B cell (primary cell): ENCODE measurements at regions not wholly inside any gene's neighbourhood (a gene's known extent, or its start where the extent isn't known, plus 50 kb on each side); places are given as distances from the start of the nearest gene placed in this dataset.

Source experiments
- ATAC-seq: fragments of 200-7000 bp; cut with Tn5 transposase; one replicate; pipeline ENCODE4 v1.10.0; 2021; ENCODE audit warnings: low read depth, mild to moderate bottlenecking, moderate number of reproducible peaks, moderate library complexity
- CTCF ChIA-PET: fragments of 350-600 bp; sonication (Branson Sonifier 250); formaldehyde crosslinking; loops from one replicate; lab custom pipeline; 2021; ENCODE audit warnings: antibody characterized with exemption, inconsistent platforms; lab: Charles Lee
- POLR2A ChIA-PET: fragments of 350-600 bp; sonication (Branson Sonifier 250); formaldehyde crosslinking; loops from one replicate; lab custom pipeline; 2021; ENCODE audit warnings: antibody characterized with exemption; lab: Charles Lee
- DNase-seq: peaks from one replicate; pipeline ENCODE4 v3.0.0; 2013
- H2AFZ ChIP-seq: 2 replicates; pipeline ENCODE4 v1.6.1; 2012; ENCODE audit warnings: mild to moderate bottlenecking, low read depth, low read length; ENCODE audit not compliant: insufficient read depth, poor library complexity, severe bottlenecking
- H3K27ac ChIP-seq, 2 donors: 1 replicate in 1 of 2; 2 replicates in 1 of 2; pipeline ENCODE4 v1.5.1; 2012 to 2013; ENCODE audit warnings: low read length in 2 of 2, mild to moderate bottlenecking in 2 of 2, moderate library complexity in 1 of 2
- H3K27me3 ChIP-seq, 4 experiments: fragments of 200-600 bp in 1 of 4; sonication (generic) in 1 of 4; replicated peaks in 1 of 4; 1 replicate in 2 of 4; 2 replicates in 2 of 4; pipeline versions ENCODE4 v1.6.1 to v1.7.0; 2013 to 2016; ENCODE audit warnings: low read length in 3 of 4, mild to moderate bottlenecking in 2 of 4, mixed read lengths in 1 of 4, moderate library complexity in 1 of 4; ENCODE audit not compliant: insufficient read depth in 4 of 4, control insufficient read depth in 3 of 4; ENCODE audit errors: control extremely low read depth in 1 of 4
- H3K36me3 ChIP-seq, 2 experiments: replicated peaks in 1 of 2; 1 replicate in 1 of 2; 2 replicates in 1 of 2; pipeline versions ENCODE4 v1.6.1 to v1.7.1; 2013; ENCODE audit warnings: low read length in 1 of 2; ENCODE audit not compliant: insufficient read depth in 2 of 2, control insufficient read depth in 1 of 2; ENCODE audit errors: control extremely low read depth in 1 of 2, extremely low read depth in 1 of 2
- H3K4me1 ChIP-seq, 2 donors: fragments of 200-600 bp in 1 of 2; sonication (generic) in 1 of 2; 1 replicate in 1 of 2; 2 replicates in 1 of 2; pipeline versions ENCODE4 v1.5.1 to v1.6.1; 2013 to 2017; ENCODE audit warnings: low read length in 2 of 2; ENCODE audit not compliant: control insufficient read depth in 2 of 2, insufficient read depth in 2 of 2
- H3K4me2 ChIP-seq: replicated peaks from 2 replicates; pipeline ENCODE3; 2012; ENCODE audit warnings: mild to moderate bottlenecking, low read depth, low read length; ENCODE audit not compliant: poor library complexity, severe bottlenecking
- H3K4me3 ChIP-seq, 5 experiments: fragments of 200-600 bp in 1 of 5; sonication (generic) in 1 of 5; 1 replicate in 3 of 5; 2 replicates in 2 of 5; pipeline versions ENCODE4 v1.5.1 to v1.7.0; 2011 to 2016; ENCODE audit warnings: low read length in 4 of 5, mild to moderate bottlenecking in 4 of 5, low read depth in 2 of 5, control low read depth in 1 of 5, moderate library complexity in 1 of 5; ENCODE audit not compliant: insufficient read depth in 1 of 5; ENCODE audit errors: control extremely low read depth in 1 of 5, extremely low read depth in 1 of 5
- H3K79me2 ChIP-seq: fragments of 200-600 bp; sonication (generic); one replicate; pipeline ENCODE4 v1.6.0; 2016; ENCODE audit warnings: low read length; ENCODE audit not compliant: control insufficient read depth, insufficient read depth
- H3K9ac ChIP-seq: fragments of 200-600 bp; sonication (generic); 2 replicates; pipeline ENCODE4 v1.6.1; 2017; ENCODE audit warnings: mild to moderate bottlenecking, low read length, moderate library complexity
- H3K9me3 ChIP-seq, 3 donors: one replicate each; pipeline versions ENCODE4 v1.6.1 to v1.7.1; 2013; ENCODE audit warnings: low read length in 2 of 3; ENCODE audit not compliant: control insufficient read depth in 2 of 3, insufficient read depth in 1 of 3; ENCODE audit errors: control extremely low read depth in 1 of 3
- H4K20me1 ChIP-seq: 2 replicates; pipeline ENCODE4 v1.6.0; 2012; ENCODE audit warnings: mild to moderate bottlenecking, low read length; ENCODE audit not compliant: insufficient read depth, control insufficient read depth, poor library complexity, severe bottlenecking
- H3K27ac Mint-ChIP-seq: one replicate; pipeline ENCODE4 v1.8.0; 2021; ENCODE audit warnings: mixed read lengths
- H3K27me3 Mint-ChIP-seq: one replicate; pipeline ENCODE4 v1.8.0; 2021; ENCODE audit warnings: mixed read lengths
- H3K4me1 Mint-ChIP-seq: one replicate; pipeline ENCODE4 v1.8.0; 2021; ENCODE audit warnings: mixed read lengths
- H3K4me3 Mint-ChIP-seq: one replicate; pipeline ENCODE4 v1.8.0; 2021; ENCODE audit warnings: mixed read lengths
- H3K9me3 Mint-ChIP-seq: one replicate; pipeline ENCODE4 v1.8.0; 2022; ENCODE audit warnings: mixed read lengths; ENCODE audit not compliant: insufficient read depth
- EZH2 ChIP-seq: IDR thresholded peaks from 2 replicates; pipeline ENCODE4 v1.6.1; 2012; ENCODE audit warnings: borderline replicate concordance, low read depth, mild to moderate bottlenecking, moderate library complexity, low read length; ENCODE audit not compliant: insufficient read depth, poor library complexity, severe bottlenecking
- WGBS: methylation state at CpG from one replicate; pipeline ENCODE4 v1.1.5; 2013; ENCODE audit warnings: missing lambda C conversion rate; ENCODE audit not compliant: insufficient coverage; 5-methylcytosine and 5-hydroxymethylcytosine counted together
- intact Hi-C: fragments of 100-400 bp; cut with micrococcal nuclease; formaldehyde crosslinking; loops from one replicate; pipeline ENCODE4 v1.10.0; 2022
- TF ChIP-seq, protein P1 (sequence below): fragments of 200-600 bp; IDR thresholded peaks from one replicate; pipeline ENCODE4 v1.8.0; 2022; ENCODE audit warnings: antibody characterized with exemption, mild to moderate bottlenecking

DNA sequence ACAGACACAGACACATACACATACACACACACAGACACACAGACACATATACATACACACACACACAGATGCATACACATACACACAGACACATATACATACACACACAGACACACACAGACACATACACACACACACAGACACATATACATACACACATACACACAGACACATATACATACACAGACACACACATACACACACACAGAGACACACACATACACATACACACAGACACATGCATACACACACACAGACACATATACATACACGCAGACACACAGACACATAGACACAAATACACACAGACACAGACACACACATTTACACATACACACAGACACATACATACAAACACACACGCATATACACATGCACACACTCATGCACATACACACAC lies 81.5 kb upstream of the ARL4C start:
- Histone ChIP-seq H3K9ac (no peak overlapping the region), H2AFZ (no peak overlapping the region), H3K4me3 (no peak overlapping the region), H3K9me3 (peaks cover 0 to 4% (median 1%) of the 10 kb centered on the region in 3 donors), H3K4me2 (no peak overlapping the region), H3K27me3 (no peaks in the 10 kb centered on the region), H3K27ac (no peak overlapping the region), H4K20me1 (no peaks in the 10 kb centered on the region), H3K36me3 (no peaks in the 10 kb centered on the region), H3K4me1 (peaks cover under 1 to 16% of the 10 kb centered on the region in 2 donors), H3K79me2 (no peaks in the 10 kb centered on the region)
- H3K9me3 Mint-ChIP-seq, result no peaks in the 10 kb centered on the region
- H3K27ac Mint-ChIP-seq, result no peak overlapping the region
- TF ChIP-seq, protein P1, sequence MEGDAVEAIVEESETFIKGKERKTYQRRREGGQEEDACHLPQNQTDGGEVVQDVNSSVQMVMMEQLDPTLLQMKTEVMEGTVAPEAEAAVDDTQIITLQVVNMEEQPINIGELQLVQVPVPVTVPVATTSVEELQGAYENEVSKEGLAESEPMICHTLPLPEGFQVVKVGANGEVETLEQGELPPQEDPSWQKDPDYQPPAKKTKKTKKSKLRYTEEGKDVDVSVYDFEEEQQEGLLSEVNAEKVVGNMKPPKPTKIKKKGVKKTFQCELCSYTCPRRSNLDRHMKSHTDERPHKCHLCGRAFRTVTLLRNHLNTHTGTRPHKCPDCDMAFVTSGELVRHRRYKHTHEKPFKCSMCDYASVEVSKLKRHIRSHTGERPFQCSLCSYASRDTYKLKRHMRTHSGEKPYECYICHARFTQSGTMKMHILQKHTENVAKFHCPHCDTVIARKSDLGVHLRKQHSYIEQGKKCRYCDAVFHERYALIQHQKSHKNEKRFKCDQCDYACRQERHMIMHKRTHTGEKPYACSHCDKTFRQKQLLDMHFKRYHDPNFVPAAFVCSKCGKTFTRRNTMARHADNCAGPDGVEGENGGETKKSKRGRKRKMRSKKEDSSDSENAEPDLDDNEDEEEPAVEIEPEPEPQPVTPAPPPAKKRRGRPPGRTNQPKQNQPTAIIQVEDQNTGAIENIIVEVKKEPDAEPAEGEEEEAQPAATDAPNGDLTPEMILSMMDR, result no peak
- TF ChIP-seq EZH2, result no peak
- DNase-seq, result no peak
- intact Hi-C loops, result no loop called here
- 100% methylated on average over 2 of the region's 2 CpGs for WGBS
- H3K4me3 Mint-ChIP-seq, result no peak overlapping the region
- no peaks in the 10 kb centered on the region for H3K27me3 Mint-ChIP-seq
- no peak for ATAC-seq
- CTCF ChIA-PET, result no interaction called here
- POLR2A ChIA-PET, result no interaction called here
- H3K4me1 Mint-ChIP-seq, result peaks cover 20% of the 10 kb centered on the region

DNA sequence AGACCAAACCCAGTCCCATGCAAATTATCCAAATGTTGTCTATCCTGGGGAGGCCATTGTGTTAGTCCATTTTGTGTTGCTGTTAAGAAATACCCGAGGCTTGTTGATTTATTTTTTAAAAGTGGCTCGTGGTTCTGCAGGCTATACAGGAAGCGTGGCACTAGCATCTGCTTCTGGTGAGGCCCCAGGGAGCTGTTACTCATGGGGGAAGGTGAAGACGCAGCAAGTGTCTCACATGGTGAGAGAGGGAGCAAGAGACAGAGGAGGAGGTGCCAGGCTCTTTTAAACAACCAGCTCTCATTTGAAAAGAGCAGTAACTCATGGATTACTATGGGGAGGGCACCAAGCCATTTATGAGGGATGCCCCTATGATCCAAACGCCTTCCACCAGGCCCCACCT lies 80.3 kb upstream of the ARL4C start:
- H3K4me3 ChIP-seq, result no peak overlapping the region
- H3K36me3 ChIP-seq, result no peaks in the 10 kb centered on the region
- peaks cover 12 to 28% of the 10 kb centered on the region in 2 donors for H3K4me1 ChIP-seq
- no peaks in the 10 kb centered on the region for H3K27me3 ChIP-seq
- CTCF ChIA-PET, result no interaction called here
- H3K4me2 ChIP-seq, result no peak overlapping the region
- WGBS, result 0% methylated on average over 3 of the region's 5 CpGs
- H3K27ac Mint-ChIP-seq, result peak overlapping the region; percentile 27
- H3K4me1 Mint-ChIP-seq, result peaks cover 31% of the 10 kb centered on the region
- H3K27ac ChIP-seq, result no peak overlapping the region
- DNase-seq (no peak), ATAC-seq (peak; percentile 57)
- intact Hi-C loops, result no loop called here
- no peaks in the 10 kb centered on the region for H3K27me3 Mint-ChIP-seq
- POLR2A ChIA-PET, result no interaction called here
- no peaks in the 10 kb centered on the region for H4K20me1 ChIP-seq
- no peaks in the 10 kb centered on the region for H3K9me3 Mint-ChIP-seq
- H3K4me3 Mint-ChIP-seq, result no peak overlapping the region
- TF ChIP-seq, protein P1, result no peak
- no peaks in the 10 kb centered on the region for H3K79me2 ChIP-seq
- no peak overlapping the region for H3K9ac ChIP-seq
- peaks cover 0 to 7% (median 1%) of the 10 kb centered on the region in 3 donors for H3K9me3 ChIP-seq
- H2AFZ ChIP-seq, result no peak overlapping the region
